ENCODE measurements at regions not wholly inside any gene's neighbourhood (a gene's known extent, or its start where the extent isn't known, plus 50 kb on each side); places are given as distances from the start of the nearest gene placed in this dataset.

- intact Hi-C loops (cut with DNase I, micrococcal nuclease) = no loop called here
- Histone ChIP-seq H3K9me3 (no peaks in the 10 kb centered on the region), H3K4me1 (ENCODE audit: low read depth) (no peaks in the 10 kb centered on the region), H3K4me3 (no peak overlapping the region), H3K36me3 (ENCODE audit: low read depth) (no peaks in the 10 kb centered on the region)
- ATAC-seq (no peak), DNase-seq (no peak)
- TF ChIP-seq CTCF (IDR thresholded peaks at IDR 0.05) = no peak
Measured at GRCh38 chr1:213526306-213526705, 461.5 kb upstream of the PROX1 start.

- H3K36me3 ChIP-seq (ENCODE audit: low read depth) = no peaks in the 10 kb centered on the region
- DNase-seq = no peak
- intact Hi-C loops (cut with DNase I, micrococcal nuclease) = no loop called here
- no peak for ATAC-seq
- H3K9me3 ChIP-seq = no peaks in the 10 kb centered on the region
- H3K4me1 ChIP-seq (ENCODE audit: low read depth) = no peaks in the 10 kb centered on the region
- no peak for TF ChIP-seq CTCF (IDR thresholded peaks at IDR 0.05)
- no peak overlapping the region for H3K4me3 ChIP-seq
Measured at GRCh38 chr1:213530611-213531320, 457.0 kb upstream of the PROX1 start.

- Histone ChIP-seq H3K4me3 (no peak overlapping the region), H3K36me3 (ENCODE audit: low read depth) (no peaks in the 10 kb centered on the region), H3K9me3 (no peaks in the 10 kb centered on the region), H3K4me1 (ENCODE audit: low read depth) (no peaks in the 10 kb centered on the region)
- no peak for TF ChIP-seq CTCF (IDR thresholded peaks at IDR 0.05)
- ATAC-seq (no peak), DNase-seq (no peak)
- intact Hi-C loops (cut with DNase I, micrococcal nuclease) = no loop called here
Measured at GRCh38 chr1:213531369-213532310, 456.1 kb upstream of the PROX1 start.

GRCh38 chr1:213533125-213533524 lies 454.6 kb upstream of the PROX1 start:
- TF ChIP-seq CTCF (IDR thresholded peaks at IDR 0.05) = no peak
- Histone ChIP-seq H3K4me1 (ENCODE audit: low read depth) (no peaks in the 10 kb centered on the region), H3K9me3 (no peaks in the 10 kb centered on the region), H3K4me3 (no peak overlapping the region), H3K36me3 (ENCODE audit: low read depth) (no peaks in the 10 kb centered on the region)
- DNase-seq (no peak), ATAC-seq (no peak)
- intact Hi-C loops (cut with DNase I, micrococcal nuclease) = no loop called here

- Histone ChIP-seq H3K4me3 (no peak overlapping the region), H3K4me1 (ENCODE audit: low read depth) (no peaks in the 10 kb centered on the region), H3K9me3 (no peaks in the 10 kb centered on the region), H3K36me3 (ENCODE audit: low read depth) (no peaks in the 10 kb centered on the region)
- ATAC-seq = no peak
- no peak for TF ChIP-seq CTCF (IDR thresholded peaks at IDR 0.05)
- intact Hi-C loops (cut with DNase I, micrococcal nuclease) = no loop called here
- DNase-seq = no peak
Measured at GRCh38 chr1:213535679-213536078, 452.1 kb upstream of the PROX1 start.

Data from mucosa of descending colon (tissue), 3 donors.